ENCODE measurements at regions not wholly inside any gene's neighbourhood (a gene's known extent, or its start where the extent isn't known, plus 50 kb on each side); places are given as distances from the start of the nearest gene placed in this dataset.

DNA sequence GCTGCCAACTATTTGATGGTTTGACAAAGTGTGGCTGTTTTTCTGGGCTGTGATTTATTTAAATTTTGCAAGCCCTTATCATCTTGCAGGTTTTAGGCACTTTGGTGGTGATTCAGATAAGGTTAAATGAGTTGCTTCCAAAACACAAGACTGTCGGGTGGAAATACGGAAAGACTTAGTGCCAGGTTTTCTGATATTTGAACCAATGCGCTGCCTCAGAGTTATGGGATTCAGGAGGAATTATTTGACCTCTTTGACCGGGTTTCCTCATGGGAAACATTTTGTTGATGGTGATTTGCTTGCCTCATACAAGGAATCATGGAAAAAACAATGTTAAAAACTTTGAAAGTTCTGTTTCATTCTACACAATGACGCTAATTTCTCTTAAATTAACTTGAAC is 136.1 kb upstream of the MAP9 start:
- no peak for FAIRE-seq
- TF ChIP-seq SPI1 (IDR thresholded peaks at IDR 0.05; ENCODE audit: low read depth, low read length) (no peak), TAF1 (IDR thresholded peaks at IDR 0.05; ENCODE audit: low read depth, low read length) (no peak), PAX5 (IDR thresholded peaks at IDR 0.05; ENCODE audit: insufficient read depth, low read length, severe bottlenecking) (no peak), POU2F2 (IDR thresholded peaks at IDR 0.05; ENCODE audit: low read depth, low read length) (no peak), POLR2AphosphoS5 (IDR thresholded peaks at IDR 0.05; ENCODE audit: low read depth, low read length) (no peak), POLR2A (IDR thresholded peaks at IDR 0.05; ENCODE audit: low read depth, low read length) (no peak)

DNA sequence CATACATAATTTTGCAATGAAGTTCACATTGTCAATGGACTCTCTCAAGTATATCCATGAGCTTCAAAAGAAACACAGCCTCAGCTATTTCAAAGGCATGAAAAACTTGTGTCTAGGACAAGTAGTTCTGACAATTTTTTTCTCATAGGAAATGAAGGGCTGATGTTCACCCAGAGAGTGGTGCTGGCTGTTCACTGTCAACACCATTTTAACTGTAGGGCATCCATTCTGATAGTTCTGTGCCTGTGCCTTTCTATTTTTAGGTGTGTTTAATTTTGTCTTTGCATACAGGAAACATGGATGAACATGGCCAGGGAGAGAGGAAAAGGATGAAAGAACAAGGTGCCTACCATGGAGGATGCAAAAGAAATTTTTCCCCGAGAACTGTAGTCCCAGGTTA is 135.3 kb upstream of the MAP9 start:
- FAIRE-seq = no peak
- DNase-seq (ENCODE audit: insufficient read length, low spot score) = no peak
- TF ChIP-seq POLR2AphosphoS5 (IDR thresholded peaks at IDR 0.05; ENCODE audit: low read depth, low read length) (no peak), PAX5 (IDR thresholded peaks at IDR 0.05; ENCODE audit: insufficient read depth, low read length, severe bottlenecking) (no peak), SPI1 (IDR thresholded peaks at IDR 0.05; ENCODE audit: low read depth, low read length) (no peak), TAF1 (IDR thresholded peaks at IDR 0.05; ENCODE audit: low read depth, low read length) (no peak), POLR2A (IDR thresholded peaks at IDR 0.05; ENCODE audit: low read depth, low read length) (no peak), POU2F2 (IDR thresholded peaks at IDR 0.05; ENCODE audit: low read depth, low read length) (no peak)

More for the DNA sequence above, 136.1 kb upstream of the MAP9 start:
- DNase-seq (ENCODE audit: insufficient read length, low spot score) = no peak

DNA sequence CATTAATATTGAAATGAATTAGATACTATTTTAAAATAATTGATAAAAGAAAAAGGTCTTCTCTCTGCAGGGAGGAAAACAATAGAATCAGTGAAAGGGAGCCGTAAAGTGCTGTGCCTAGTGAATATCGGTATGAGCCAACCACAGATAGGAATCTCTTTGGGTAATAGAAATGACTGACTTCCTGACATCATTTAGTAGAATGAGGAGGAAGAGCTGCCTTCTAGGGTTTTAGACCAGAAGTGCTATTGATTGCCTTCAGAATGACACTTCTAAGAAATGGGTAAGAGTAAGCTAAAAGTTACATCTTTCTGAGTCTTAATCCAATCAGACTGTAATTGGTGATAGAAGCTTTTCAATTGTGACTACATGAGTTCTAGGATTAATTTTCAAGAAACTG is 134.0 kb upstream of the MAP9 start:
- FAIRE-seq (no peak), DNase-seq (ENCODE audit: insufficient read length, low spot score) (no peak)
- TF ChIP-seq SPI1 (IDR thresholded peaks at IDR 0.05; ENCODE audit: low read depth, low read length) = no peak

DNA sequence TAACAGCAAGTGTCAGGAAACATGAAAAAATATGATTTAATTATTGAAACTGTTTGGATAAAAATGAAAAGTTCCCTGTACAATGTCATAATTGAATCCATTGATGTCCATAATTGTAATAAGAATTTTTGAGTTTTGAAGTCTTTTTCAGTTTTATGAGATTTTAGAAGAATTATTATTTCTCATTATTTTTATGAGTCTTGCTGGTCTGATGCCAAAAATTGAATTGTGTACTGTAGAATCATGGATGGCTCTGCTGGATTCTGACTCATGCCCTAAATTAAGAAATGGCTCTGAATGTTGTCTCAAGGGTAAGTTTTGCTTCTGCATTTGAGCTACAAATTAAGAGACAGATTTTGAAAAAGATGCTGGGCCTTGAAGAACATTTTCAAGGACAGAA is 132.8 kb upstream of the MAP9 start:
- DNase-seq (ENCODE audit: insufficient read length, low spot score) = no peak
- no peak for TF ChIP-seq POLR2AphosphoS5 (IDR thresholded peaks at IDR 0.05; ENCODE audit: low read depth, low read length)
- FAIRE-seq = no peak

DNA sequence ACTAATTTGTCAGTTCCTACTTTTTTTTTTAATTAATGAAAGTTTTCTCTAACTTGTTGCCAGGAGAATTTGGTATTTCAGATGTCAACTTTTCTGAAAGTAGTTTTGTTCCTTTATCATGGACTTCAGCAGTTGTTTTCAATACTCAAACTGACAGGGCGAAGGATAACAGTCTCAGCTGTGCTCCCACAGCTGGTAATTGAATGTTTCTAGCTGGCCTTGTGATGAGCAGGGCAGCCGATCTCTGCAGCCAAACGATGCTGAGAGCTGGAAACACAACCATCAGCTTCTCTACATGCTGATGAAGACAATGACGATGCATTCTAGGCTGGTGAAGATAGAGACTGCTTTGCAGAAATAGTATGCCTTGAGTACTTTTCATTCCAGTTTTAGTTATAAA is 130.0 kb upstream of the MAP9 start:
- TF ChIP-seq PAX5 (IDR thresholded peaks at IDR 0.05; ENCODE audit: insufficient read depth, low read length, severe bottlenecking) = no peak
- TF ChIP-seq TAF1 (IDR thresholded peaks at IDR 0.05; ENCODE audit: low read depth, low read length) = no peak
- TF ChIP-seq POLR2A (IDR thresholded peaks at IDR 0.05; ENCODE audit: low read depth, low read length) = no peak
- TF ChIP-seq POLR2AphosphoS5 (IDR thresholded peaks at IDR 0.05; ENCODE audit: low read depth, low read length) = no peak
- TF ChIP-seq POU2F2 (IDR thresholded peaks at IDR 0.05; ENCODE audit: low read depth, low read length) = no peak
- no peak for TF ChIP-seq SPI1 (IDR thresholded peaks at IDR 0.05; ENCODE audit: low read depth, low read length)
- FAIRE-seq (no peak), DNase-seq (ENCODE audit: insufficient read length, low spot score) (no peak)

DNA sequence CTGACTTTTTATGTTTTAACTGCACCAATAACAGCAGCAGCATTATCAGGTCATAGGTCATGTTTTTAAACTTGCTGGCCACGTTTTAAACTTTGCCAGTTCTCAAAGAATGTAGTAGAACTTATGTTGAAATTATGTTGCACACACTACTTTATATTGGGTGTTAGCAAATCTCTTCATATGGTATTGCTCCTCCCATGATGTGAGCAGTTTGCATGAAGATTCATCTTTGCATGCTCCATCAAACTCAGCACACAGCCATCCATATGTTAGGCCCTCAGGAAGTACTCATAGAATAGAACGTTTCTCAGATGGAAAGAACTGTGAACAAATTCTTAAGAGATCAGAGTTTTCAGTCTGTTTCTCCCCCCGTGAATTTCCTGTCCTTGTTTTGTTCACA is 128.6 kb upstream of the MAP9 start:
- TF ChIP-seq POLR2AphosphoS5 (IDR thresholded peaks at IDR 0.05; ENCODE audit: low read depth, low read length) (no peak), POU2F2 (IDR thresholded peaks at IDR 0.05; ENCODE audit: low read depth, low read length) (no peak), TAF1 (IDR thresholded peaks at IDR 0.05; ENCODE audit: low read depth, low read length) (no peak), PAX5 (IDR thresholded peaks at IDR 0.05; ENCODE audit: insufficient read depth, low read length, severe bottlenecking) (no peak)
- FAIRE-seq = no peak
- DNase-seq (ENCODE audit: insufficient read length, low spot score) = no peak

DNA sequence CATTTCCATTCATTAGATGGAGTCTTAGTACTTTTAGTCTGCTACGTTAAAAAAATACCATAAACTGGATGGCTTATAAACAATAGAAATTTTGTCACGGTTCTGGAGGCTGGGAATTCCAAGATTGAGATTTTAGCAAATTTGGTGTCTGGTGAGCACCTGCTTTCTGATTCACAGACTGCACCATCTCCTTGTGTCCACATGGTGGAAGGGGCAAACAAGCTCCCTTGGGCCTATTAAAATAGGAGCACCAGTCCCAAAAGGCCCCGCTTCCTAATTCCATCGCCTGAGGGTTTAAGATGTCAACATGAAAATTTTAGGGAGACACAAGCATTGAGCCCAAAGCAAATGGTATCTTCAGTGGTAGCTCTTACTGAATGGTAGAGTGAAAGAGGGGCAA is 120.5 kb upstream of the MAP9 start:
- FAIRE-seq (no peak), DNase-seq (ENCODE audit: insufficient read length, low spot score) (no peak)
- TF ChIP-seq POLR2AphosphoS5 (IDR thresholded peaks at IDR 0.05; ENCODE audit: low read depth, low read length) (no peak), PAX5 (IDR thresholded peaks at IDR 0.05; ENCODE audit: insufficient read depth, low read length, severe bottlenecking) (no peak), SPI1 (IDR thresholded peaks at IDR 0.05; ENCODE audit: low read depth, low read length) (no peak), TAF1 (IDR thresholded peaks at IDR 0.05; ENCODE audit: low read depth, low read length) (no peak), POU2F2 (IDR thresholded peaks at IDR 0.05; ENCODE audit: low read depth, low read length) (no peak), POLR2A (IDR thresholded peaks at IDR 0.05; ENCODE audit: low read depth, low read length) (no peak)

DNA sequence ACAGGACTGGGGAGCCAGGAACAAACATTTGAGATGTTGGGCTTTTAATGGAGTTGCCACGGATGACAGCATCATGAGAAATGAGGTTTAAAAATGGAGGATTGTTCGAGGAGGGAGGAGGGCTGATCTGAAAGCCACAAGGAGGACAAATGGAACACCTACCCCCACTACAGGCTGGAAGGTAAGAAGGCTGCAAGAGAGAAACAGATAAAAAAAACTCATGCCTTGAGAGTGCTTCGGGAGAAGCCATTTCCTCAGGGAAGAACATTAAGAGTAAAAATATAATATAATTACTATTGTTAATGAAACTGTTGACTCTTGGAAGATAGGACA is 119.5 kb upstream of the MAP9 start:
- FAIRE-seq = no peak
- no peak for DNase-seq (ENCODE audit: insufficient read length, low spot score)
- TF ChIP-seq POU2F2 (IDR thresholded peaks at IDR 0.05; ENCODE audit: low read depth, low read length) = no peak
- TF ChIP-seq POLR2AphosphoS5 (IDR thresholded peaks at IDR 0.05; ENCODE audit: low read depth, low read length) = no peak
- TF ChIP-seq POLR2A (IDR thresholded peaks at IDR 0.05; ENCODE audit: low read depth, low read length) = no peak
- no peak for TF ChIP-seq TAF1 (IDR thresholded peaks at IDR 0.05; ENCODE audit: low read depth, low read length)
- no peak for TF ChIP-seq PAX5 (IDR thresholded peaks at IDR 0.05; ENCODE audit: insufficient read depth, low read length, severe bottlenecking)
- TF ChIP-seq SPI1 (IDR thresholded peaks at IDR 0.05; ENCODE audit: low read depth, low read length) = no peak

DNA sequence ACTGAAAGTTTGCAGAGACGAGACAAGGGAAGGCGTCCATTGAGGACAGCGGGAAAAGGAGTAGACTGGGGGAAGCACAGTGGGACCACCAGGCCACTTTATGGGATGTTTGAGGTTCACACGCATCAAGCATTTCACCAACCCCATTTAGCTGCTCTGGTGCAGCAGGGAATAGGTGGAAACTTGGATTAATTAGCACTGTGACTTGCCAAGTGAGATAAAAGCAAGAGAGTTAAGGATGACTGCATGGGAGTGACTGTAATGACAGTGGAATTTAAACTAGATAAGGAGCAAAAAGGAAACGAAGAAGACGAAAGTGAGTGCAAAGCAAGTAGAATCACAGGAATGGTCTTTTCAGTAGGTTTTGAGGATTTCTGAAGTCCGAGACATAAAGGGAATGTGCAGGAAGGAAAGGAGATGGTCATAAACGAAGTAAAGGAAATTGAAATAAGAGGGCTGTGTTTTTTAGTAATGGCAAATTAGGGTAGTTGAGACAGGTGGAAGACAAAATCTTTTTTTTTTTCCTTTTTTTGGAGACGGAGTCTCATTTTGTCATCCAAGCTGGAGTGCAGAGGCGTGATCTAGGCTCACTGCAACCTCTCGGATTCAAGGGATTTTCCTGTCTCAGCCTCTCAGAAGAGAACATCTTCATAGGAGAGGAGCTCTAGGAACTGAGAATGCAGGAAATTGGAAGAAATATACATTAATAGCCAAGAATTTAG is 119.0 kb upstream of the MAP9 start:
- DNase-seq (ENCODE audit: insufficient read length, low spot score) (no peak), FAIRE-seq (no peak)
- TF ChIP-seq PAX5 (IDR thresholded peaks at IDR 0.05; ENCODE audit: insufficient read depth, low read length, severe bottlenecking) (no peak), POLR2AphosphoS5 (IDR thresholded peaks at IDR 0.05; ENCODE audit: low read depth, low read length) (no peak)

DNA sequence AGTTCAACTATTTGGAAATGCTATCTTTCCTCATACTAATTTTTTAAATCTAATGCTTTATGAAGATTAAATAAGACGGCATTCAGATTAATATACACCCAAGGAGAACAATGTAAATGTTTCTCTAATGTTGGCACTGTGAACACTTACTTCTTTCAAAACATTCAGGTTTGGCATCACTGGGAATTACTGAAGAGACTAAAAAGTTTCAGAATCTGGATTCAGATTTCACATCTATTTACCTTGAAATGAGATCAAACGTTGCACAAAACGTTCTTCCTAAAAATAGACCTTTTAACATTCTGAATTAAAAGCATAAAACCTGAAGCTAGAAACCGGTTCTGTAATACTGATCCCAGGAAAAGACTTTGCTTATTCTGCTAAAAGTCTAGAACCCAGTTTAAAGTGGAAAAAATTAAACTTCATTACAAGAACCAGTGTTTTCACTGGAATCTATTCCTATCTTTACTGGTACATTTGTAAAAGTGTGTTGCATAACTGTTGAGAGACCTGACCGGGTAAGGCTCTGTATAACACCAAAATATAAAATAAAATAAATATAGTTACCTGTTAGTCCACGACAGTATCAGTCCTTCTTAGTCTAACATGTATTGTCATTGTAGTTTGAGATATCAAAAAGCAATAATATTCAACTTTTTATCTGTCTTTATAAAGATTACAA is 117.4 kb upstream of the MAP9 start:
- DNase-seq (ENCODE audit: insufficient read length, low spot score) (no peak), FAIRE-seq (no peak)
- TF ChIP-seq SPI1 (IDR thresholded peaks at IDR 0.05; ENCODE audit: low read depth, low read length) (no peak), PAX5 (IDR thresholded peaks at IDR 0.05; ENCODE audit: insufficient read depth, low read length, severe bottlenecking) (no peak), POLR2A (IDR thresholded peaks at IDR 0.05; ENCODE audit: low read depth, low read length) (no peak), TAF1 (IDR thresholded peaks at IDR 0.05; ENCODE audit: low read depth, low read length) (no peak), POU2F2 (IDR thresholded peaks at IDR 0.05; ENCODE audit: low read depth, low read length) (no peak), POLR2AphosphoS5 (IDR thresholded peaks at IDR 0.05; ENCODE audit: low read depth, low read length) (no peak)
